ENCODE measurements at regions not wholly inside any gene's neighbourhood (a gene's known extent, or its start where the extent isn't known, plus 50 kb on each side); places are given as distances from the start of the nearest gene placed in this dataset.
A peak's percentile ranks its signal among the peaks of the same experiment; 100 is the strongest.
"Not testable (repeated sequence)": the region's sequence is repeated elsewhere in the genome, so short reads cannot be mapped to it uniquely, and the experiment has no call there.

DNA sequence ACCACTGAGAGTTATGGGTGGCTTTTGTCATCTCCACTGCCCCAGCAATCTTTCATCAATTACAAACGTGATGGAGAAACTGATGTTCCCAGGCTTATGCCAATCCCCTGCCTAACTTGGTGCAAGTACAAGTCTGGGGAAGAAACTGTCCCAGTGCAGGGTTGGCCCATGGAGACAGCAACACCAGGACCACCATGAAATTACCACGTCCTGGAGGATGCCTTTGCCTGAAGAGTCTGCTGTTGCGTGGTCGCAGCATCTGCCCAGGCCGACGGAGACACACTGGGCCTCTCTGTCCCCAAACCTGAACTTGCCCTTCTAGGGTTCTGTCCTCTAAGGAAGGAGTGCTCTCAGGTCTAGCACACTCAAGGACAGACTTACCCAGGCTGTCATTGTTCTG is 496.8 kb upstream of the RAB6C start:
- no peak for DNase-seq

DNA sequence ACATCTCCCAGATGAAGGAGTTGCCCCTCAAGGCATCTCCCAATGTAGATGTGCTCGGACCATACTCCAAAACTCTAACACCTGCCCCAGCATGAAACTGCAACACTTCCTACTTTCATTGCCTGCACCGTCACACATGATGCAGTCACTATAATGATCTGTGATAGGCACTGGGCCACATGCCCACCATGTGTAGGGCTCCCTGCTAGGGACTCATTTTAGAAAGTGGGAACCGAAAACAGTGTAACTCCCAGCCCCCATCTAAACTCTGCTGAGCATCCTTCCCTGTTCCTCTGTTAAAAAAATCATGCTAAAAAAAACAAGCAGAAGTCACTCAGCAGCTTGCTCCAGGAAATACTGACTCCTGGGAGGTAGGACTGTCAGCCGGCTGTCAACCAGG is 496.1 kb upstream of the RAB6C start:
- DNase-seq: no peak

DNA sequence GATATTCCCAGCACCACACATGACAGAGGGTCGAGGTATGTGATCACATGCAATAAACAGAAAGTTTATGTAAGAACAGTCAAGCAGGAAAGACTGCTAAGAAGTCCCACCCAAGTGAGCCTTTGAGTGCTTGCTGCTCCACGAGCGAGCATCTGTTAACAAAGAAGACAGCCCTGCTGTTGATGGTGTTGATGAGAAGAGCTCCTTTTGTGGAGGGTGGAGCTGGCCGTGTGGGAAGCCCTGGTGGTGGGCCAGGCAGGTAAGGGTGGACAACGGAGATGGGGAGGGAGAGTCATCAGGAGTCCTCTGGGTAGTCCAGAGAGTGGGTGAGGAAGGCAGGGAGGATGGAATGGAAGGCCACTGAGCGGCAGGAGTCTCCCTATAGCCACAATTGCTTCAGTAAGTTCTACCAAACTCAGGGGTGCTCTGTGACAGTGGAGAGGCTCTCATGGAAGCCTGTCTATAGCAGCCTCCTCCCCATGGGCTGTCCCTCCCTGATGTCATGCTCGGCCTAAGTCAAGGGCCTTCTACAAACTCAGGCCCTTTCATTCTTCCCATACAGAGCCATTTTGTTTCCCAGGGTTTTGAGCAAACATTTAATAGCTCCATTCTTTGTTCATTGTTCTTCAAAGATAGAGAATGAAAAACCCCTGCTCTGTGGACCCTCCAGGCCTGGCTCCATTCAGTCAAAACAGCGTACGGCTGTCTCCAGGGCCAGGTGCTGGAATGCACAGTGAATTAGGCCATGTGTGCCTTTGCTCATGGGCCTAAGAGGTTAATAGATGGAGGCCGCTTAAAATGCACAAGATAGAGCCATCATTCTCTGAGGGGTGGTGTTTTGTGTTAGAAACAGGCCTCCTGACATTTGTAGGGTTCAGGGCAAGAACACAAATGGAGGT is 494.2 kb upstream of the RAB6C start:
- DNase-seq: no peak

DNA sequence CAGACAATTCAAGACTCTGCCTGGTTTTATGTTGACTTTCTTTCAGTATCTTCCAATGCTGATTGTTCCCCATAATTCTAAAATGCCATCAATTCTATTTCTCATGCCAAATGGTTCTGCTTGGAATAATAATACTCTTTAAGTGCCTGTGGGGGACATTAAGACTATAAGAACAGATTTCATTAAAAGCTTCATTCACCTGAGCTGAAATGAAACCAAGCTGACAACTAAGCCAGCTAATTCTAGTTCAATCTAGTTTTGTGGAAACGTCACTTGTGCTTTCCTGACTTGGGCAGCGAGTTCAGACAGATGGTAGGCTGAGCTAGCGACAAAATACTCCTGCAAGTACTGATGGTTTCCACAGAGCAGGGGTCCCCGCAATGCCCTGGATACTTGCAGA is 491.1 kb upstream of the RAB6C start:
- no peak for DNase-seq

DNA sequence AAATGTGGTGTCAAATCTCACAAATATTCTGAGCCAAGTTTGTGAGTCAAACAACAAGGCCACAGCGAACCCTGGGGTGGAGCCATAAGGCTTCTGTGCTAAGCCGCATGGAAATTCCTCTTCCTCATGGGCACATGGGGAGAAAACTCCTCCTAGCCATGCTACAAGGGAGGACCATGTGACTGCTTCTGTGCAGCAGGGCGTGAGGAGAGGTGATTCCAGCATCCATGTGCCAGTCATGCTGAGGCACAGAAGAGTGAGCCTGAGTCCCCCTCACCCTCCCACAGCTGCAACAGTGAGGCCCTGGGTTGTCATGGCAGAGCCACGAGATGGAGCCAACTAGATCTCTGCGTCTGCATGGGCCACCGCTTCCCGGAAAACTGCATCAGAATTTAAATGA is 488.8 kb upstream of the RAB6C start:
- no peak for DNase-seq

DNA sequence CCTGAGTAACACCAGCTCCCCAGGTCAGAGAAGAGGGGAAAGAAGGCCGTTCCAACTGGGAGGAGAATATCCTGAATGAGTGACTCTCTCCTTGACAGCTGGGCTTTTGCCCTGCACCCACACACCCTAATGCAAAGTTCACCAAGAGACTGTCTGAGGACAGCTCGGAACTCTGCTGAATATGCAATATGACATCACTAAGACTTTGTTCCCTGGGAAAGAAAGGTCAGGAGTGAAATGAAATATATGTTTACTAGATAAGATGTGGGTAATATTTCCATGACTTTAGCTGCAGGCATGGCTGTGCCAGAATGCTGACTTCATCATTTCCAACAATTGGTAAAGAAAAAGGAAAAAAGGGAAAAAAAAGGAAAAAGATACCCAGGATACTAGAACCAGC is 488.2 kb upstream of the RAB6C start:
- no peak for DNase-seq

DNA sequence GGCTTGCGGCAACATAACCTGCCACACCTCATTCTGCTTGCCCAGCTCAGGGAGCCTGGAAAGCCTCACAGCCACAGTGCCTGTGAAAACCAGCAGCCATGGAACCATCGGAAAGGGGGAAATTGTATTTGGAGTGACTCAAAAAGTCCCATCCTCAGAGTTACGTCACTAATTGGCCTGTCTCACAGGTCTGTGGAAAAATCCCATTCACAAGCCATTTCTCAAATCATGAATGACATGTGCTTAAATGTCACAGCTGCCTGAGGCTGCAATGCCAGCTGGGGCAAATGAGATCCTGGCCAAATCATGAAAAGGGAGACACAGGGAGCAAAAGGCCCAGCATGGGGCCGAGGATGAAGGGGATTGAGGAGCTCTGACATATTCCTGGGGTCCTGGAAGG is 486.9 kb upstream of the RAB6C start:
- no peak for DNase-seq

DNA sequence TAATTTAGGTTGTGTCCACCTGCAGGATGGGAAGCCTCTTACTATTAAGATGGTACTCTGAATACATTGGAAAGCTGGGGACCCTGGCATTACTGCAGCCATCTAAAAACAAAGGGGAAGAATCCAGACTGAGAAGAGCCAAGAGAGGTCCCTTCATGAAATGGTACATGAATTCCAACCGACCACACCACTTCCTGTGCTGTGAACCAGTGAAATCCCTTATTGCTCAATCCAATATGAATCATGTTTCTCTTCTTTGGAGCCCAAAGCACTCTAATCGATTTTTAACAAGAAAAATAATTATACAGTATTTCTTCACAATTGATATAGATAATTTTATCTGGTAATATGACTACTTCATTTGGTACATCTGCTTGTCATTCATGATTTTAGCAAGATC is 479.7 kb upstream of the RAB6C start:
- no peak for DNase-seq

DNA sequence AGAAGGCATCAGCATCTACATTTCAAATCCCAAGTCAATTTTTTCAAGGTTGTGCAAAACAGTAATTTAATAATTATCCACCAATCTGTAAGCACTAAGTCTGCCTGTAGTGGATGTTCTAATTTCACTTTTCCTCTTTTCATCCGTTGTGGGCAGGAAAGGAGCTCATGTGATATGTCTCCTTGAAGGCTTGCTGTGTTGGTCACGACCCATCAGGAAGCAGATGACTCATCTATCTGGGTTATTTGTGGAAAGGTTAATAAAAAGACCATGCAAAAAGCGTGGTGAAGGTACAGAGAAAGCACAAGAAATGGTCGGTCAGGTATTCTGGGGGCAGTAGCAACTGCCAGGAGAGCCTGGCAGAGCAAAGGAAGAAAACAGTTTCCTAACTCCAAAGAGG is 476.7 kb upstream of the RAB6C start:
- DNase-seq: peak; percentile 40

DNA sequence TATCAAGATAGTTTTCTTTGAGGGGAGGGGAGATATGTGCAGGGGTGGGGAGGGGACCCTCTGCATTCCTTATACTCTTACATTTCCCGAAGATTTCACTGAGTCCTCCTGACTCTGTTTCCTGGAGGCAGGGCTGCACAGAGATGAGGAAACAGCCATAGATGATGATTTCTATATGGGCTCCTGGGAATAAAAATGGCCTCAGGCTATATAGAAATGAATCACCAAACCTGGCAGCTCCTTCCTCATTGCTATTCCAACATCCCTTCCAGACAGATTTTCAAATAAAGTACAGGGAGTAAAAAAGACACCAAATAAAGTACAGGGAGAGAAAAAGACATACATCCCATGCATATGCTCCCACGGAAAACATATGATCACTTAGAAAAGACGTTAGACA is 474.8 kb upstream of the RAB6C start:
- no peak for DNase-seq

DNA sequence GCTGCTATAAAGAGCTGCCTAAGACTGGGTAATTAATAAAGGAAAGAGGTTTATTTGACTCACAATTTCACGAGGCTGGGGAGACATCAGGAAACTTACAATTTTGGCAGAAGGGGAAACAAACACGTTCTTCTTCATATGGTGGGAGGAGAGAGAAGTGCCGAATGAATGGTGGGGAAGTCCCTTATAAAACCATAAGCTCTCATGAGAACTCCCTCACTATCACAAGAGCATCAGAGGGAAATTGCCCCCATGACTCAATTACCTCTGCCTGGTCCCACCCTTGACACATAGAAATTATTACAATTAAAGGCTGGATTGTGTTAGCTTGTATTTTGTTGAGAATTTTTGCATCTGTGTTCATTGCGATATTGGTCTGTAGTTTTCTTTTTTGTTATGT is 460.5 kb upstream of the RAB6C start:
- no peak for DNase-seq

DNA sequence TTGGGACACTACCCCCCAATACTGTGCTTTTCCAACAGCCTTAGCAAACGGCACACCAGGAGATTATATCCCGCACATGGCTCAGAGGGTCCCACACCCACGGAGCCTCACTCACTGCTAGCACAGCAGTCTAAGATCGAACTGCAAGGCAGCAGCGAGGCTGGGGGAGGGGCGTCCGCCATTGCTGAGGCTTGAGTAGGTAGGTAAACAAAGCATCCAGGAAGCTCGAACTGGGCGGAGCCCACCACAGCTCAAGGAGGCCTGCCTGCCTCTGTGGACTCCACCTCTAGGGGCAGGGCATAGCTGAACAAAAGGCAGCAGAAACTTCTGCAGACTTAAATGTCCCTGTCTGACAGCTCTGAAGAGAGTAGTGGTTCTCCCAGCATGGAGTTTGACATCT is 447.3 kb upstream of the RAB6C start:
- not testable (repeated sequence) for DNase-seq

DNA sequence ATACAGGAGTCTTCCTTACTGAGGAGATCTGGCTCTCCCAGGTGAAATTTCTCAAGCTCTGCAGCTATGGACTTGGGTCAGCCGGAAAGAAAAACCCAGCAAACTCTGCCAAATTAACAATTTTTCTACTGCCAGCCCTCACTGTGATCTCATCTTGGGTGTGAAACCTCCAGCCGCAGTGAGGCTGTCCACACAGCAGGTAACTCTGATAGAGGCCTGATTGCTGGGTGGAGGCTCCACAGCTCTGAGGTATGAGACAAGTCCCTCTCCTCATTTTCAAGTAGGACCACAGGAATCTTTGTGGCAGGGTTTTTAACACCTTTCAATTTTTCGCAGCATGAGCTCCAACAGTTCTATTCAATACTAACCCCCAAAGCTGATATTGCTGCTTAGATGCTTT is 430.6 kb upstream of the RAB6C start:
- DNase-seq: no peak

DNA sequence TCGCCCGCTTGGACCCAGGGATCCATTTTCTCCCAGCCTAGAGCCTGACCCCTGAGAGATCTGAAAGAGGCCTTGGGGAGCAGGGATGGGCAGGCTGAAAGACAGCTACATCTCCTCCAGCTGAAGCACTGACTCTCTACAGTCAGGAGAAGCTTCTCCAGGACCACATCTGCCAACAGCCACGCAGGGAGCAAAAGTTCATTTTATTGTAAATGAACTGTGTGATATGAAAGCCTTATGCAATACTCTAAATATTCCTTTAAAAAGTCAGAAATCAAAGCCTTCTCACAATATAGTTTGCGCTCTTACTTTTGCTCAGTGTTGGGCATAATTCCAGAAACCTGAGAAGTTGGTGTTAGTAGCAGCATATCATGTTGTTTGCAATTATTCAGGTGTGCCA is 428.9 kb upstream of the RAB6C start:
- no peak for DNase-seq

DNA sequence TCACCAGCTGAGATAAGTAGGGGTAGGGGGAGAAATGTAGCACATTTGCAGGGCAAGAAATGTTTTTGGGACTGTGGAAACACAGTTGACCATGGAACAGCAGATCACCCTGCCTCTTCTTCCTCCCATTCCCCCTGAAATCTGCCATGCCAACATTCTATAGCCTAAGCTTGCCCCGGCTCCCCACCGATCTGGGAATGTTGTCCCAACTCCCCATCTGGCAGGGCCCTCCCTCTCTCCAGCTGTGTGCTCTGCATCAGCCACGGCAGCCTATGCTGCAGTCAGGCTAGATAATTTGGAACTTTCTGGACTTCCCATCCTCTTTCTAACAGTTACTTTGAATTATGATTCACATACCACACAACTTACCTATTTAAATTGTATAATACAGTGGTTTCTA is 425.1 kb upstream of the RAB6C start:
- DNase-seq: no peak

DNA sequence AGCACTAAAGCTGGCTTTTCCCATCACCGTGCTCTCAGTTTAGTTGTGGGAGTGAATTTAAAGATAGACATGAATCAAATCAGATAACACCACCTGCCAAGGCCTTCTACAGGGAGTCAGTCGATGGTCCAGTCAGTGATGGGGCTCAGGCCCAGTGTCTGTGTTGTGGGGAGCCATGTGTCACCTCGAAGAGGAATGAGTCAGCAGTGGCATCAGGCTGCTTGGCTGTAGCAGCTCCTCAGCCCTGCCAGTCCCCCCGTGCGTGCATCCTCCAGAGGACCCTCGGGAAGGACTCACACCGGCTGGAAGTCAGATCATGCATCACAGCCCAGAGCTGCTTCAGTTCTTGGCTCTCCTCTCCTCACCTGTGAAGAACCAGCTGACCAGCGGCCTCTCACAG is 420.4 kb upstream of the RAB6C start:
- no peak for DNase-seq

DNA sequence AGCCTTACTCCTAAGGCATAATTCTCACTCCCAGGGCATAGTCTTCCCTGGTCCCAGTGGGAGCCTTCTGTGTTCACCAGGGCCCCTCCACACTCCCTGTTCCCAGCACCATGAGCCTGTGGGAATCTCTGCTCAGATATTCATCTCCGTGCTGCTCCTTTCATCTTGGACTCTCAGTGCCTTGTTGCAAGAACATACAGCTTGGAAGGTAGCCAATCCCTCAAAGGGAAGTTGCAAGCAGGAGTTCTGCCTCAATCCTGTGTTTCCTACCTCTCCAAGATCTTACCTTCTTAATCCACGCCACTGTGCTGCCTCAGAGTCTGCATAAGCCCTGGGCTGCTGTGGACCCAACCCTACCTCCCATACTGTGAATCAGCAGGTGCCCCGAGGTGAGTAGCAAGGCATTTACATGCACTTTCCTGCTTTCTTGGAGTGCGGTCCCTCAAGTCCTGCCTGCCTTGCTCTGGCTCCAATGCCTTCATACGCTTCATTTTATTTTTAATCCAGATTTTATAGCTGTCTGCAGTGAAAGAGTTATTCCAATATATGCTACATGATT is 413.8 kb upstream of the RAB6C start:
- no peak for DNase-seq

DNA sequence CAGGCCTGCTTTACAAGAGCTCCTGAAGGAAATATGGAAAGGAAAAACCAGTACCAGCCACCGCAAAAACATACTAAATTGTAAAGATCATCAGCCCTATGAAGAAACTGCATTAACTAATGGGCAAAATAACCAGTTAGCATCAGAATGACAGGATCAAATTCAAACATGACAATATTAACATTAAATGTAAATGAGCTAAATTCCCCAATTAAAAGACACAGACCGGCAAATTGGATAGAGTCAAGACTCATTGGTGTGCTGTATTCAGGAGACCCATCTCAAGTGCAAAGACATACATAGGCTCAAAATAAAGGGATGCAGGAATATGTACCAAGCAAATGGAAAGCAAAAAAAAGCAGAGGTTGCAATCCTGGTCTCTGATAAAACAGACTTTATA is 408.7 kb upstream of the RAB6C start:
- DNase-seq: not testable (repeated sequence)

DNA sequence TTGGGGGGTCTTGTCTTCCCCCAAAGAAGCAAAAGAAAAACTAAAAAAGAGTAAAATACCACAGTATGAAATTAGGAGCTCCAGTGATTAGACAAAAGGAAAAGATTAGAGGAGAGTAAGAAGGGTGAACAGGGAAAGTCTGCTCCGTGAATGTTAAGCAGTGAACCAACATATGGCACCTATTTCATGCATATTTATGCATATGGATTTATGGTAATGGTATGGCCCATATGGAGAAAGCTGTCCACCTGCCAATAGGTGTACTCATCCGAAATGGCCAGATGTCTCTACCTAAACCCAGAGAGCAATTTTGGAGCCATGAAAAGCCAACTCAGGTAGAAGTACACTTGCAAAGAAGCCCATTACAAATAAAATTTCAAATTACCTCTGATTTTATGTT is 404.0 kb upstream of the RAB6C start:
- DNase-seq: no peak

DNA sequence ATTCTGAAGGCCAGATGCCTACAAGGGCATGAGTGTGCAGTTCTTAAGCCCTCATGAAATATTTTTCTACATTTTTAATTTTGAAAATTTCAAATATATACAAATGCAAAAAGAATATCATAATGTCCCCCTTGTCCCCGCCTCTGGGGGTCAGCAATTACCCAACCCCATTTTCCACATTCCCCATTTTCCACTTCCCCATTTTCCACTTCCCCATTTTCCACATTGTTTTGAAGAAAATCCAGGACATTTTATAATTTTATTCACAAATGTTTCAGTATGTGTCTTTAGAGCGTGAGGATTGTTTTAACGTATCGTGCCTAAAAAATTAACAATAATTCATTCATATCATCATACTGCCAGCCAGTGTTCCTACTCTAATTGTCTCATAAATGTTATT is 403.6 kb upstream of the RAB6C start:
- DNase-seq: no peak

DNA sequence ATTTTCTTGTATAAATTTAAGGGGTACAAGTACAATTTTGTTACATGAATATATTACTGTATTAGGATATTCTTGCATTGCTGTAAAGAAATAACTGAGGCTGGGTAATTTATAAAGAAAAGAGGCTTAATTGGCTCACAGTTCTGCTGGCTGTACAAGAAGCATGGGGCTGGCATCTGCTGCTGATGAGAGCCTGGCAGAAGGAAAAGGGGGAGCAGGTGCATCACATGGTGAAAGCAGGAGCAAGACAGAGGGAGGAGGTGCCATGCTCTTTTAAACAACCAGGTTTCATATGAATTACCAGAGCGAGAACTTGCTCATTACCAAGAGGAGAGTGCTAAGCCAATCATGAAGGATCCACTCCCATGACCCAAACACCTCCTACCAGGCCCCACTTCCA is 399.5 kb upstream of the RAB6C start:
- no peak for DNase-seq

DNA sequence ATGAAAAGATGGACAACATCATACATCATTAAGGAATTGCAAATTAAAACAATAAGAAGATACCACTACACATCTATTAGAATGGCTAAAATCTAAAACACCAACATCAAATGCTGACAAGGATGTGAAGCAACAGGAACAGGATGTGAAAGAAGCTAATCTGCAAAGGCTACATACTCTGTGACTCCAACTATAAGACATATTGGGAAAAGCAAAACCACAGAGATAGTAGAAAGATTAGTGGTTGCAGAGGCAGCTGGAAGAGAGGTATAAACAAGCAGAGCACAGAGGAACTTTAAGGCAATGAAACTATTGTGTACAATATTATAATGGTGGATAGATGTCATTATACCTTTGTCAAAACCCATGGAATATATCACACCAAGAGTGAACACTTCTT is 393.7 kb upstream of the RAB6C start:
- DNase-seq: no peak

DNA sequence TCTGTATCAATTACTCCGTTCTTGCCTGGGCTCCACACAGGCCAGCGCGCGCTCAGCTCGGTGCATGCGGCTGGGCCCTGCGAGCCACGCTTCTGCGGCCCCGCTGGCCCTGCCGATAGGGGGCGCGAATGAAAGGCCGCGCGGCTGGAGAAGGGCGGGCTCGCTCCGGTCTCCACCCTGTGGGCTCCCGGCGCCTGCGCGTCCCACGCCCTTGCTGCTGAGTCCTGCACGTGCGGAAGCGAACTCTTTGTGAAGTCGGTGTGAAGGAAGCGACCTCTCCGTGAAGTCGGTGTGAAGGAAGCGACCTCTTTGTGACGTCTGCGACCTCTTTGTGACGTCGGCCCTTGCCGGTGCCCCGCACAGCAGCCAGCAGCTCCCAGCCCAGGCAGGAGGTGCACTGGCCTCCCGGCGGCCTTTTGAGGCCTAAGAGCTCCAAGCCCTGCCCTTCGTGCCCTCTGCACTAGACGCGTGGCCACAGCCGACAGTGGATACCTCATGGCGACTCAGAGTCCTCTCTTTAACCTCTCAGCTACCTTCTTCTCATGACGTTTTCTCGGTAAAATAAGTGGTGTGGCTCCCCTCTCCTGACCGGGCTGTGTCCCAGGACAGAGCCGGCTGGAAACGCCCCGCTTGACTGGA is 391.9 kb upstream of the RAB6C start:
- DNase-seq: no peak

DNA sequence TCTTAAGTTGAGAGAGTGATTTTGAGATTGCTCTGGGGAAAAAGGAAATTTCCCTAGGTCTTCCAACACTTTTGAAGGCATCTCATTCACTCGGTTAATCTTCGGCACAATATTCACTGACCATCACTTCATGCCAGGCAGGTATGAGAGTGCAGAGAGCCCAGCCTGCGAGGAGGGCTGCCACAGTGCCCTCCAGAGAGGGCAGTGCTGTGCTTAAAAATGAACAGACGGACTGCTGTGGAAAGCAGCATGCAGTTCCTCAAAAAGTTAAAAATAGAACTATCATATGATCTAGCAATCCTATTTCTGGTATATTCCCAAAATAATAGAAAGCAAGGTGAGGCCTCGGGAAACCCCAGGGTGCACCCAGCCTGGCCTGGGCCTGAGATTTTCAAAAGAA is 374.9 kb upstream of the RAB6C start:
- DNase-seq: no peak
